Medulla oblongata (tissue), 1 donor: ENCODE measurements at regions not wholly inside any gene's neighbourhood (a gene's known extent, or its start where the extent isn't known, plus 50 kb on each side); places are given as distances from the start of the nearest gene placed in this dataset.
A peak's percentile ranks its signal among the peaks of the same experiment; 100 is the strongest.

Source experiments
- DNase-seq: peaks from one replicate; pipeline ENCODE4 v3.0.0-alpha.2; 2015; ENCODE audit errors: extremely low spot score

DNA sequence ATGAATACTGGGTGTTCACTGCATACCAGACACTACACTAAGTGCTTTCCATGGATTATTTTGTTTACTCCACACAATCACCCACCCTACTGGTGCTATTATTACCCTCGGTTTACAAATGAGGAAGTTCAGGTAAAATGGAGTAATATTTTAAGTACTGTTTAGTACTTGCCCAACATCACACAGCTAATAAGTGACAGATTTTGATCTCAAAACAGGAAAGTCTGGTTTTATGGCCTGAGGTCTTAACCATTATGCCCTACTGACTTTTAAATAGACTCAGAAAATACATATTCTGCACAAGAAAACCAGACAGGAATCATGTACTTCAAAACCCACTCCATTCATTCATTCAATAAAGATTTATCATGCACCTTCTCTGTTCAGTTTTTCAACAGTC lies 431.0 kb upstream of the TLE4 start:
- no peak for DNase-seq

DNA sequence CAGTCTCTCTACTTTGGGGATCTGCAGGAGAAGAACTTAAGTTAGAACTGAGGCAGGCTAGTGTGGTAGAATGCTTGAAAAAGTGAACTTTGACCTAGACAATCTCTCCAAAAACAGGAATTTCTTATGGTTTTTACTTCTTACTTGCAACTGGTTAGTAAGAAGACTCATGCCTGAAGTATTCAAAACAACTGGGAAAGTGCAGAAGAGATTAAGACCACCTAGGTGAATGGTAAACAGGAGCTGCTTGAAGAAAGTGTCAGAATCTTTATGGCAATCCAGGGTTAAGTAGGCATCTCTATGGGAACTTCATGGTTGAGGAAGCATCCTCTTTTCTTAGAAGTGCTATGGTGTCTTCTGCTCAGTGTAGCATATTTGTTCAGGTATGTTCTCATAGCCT lies 428.6 kb upstream of the TLE4 start:
- DNase-seq: no peak

DNA sequence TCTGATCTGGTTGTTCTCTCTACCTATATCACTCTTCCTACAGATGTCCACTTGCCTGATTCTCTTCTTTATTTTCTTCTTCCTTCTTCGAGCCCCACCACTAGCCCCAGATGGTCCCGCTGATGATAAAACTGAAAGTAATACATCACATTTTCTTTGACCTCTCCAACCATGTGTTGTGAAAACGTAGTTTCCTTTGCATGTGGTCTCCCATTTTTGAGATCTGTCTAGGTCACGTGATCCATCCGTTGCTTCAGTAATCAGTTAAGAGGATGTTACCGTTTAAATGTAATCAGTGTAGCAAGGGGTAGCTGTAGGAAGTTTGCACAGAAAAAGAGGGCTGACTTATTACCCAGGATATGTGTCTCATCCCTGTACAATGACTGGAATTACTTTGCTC lies 426.3 kb upstream of the TLE4 start:
- DNase-seq: no peak

DNA sequence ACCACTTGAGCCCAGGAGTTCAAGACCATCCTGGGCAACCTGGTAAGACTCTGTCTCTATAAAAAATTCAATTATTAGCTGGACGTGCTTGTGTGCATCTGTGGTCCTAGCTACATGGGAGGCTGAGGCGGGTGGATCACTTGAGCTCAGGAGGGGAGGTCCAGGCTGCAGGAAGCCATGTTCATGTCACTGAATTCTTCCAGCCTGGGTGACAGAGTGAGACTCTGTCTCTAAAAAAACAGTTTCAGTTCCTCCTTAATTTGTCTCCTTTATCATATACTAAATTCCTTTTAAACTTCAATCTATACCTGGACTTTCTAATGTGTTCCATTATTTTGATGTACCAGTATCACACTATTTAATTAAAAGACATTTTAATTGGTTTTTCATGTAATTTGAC lies 422.2 kb upstream of the TLE4 start:
- no peak for DNase-seq

DNA sequence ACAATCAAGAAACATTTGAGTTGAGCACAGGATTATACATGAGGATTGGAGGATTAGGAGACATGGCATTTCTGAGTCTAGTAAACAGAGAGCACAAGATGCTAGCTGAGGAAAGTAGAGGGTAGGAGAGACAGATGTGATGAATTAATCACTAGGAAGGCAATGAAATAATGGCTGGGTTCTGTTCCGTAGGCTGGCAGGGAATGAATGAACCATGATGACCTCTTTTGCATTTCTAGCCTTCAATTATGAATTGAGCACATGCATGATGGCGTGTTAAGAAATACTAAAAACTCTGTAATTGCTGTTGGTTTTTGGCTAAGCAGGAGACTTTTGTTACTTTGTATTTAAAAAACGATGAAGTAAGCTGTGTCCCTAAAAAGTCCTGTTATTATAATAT lies 420.0 kb upstream of the TLE4 start:
- no peak for DNase-seq

DNA sequence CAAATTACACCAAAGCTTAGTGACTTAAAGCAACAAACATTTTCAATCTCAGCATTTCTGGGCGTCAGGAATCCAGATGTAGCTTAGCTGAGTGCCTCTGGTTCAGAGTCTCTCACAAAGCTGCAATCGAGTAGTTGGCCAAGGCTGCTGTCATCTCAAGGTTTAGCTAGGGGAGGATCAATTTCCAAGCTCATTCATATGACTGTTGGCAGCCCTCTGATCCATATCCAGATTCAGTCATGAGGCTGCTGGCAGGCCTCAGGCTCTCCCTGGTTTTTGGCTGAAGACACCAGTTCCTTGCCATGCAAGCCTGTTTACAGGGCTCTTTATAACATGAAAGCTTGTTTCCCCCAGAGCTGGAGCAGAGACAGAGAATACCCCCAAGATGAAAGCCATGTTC lies 419.5 kb upstream of the TLE4 start:
- peak; percentile 2 for DNase-seq

DNA sequence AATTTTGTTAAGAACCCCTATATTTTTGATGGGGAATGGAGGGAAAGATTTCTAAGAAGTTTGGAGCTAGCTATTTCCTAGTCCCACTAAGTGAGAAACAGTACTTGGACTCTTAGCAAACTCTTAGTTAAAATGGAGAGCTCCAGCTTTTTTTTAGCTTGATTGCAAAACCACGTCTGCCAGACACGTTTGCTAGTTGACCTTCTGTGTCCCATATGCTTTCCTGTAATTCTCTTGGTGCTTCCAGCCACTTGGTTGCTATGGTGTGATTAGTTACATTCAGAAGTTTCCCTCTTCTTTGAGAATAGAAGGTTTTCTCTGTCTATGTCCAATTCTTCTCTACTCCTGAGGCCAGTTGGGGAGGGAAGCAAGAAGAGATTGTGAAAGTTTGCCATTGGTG lies 417.0 kb upstream of the TLE4 start:
- DNase-seq: no peak

DNA sequence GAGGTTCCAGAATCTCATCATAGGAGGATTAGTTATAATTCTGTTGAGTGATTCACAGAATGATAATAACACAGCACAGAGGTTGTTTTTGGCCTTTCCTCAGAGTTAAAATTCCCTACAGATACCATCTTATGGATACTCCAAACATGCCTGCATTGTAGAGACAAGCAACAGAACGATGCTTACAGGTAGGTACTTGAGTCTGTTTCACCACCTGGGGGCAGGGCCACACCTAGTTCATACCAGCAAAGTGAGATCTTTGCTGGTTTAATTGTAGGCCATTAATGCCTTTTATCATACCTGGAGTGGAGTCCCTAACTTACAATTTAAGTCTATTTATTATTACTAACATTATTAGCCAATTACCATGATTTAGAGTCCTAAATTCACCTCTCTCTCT lies 416.5 kb upstream of the TLE4 start:
- DNase-seq: no peak

DNA sequence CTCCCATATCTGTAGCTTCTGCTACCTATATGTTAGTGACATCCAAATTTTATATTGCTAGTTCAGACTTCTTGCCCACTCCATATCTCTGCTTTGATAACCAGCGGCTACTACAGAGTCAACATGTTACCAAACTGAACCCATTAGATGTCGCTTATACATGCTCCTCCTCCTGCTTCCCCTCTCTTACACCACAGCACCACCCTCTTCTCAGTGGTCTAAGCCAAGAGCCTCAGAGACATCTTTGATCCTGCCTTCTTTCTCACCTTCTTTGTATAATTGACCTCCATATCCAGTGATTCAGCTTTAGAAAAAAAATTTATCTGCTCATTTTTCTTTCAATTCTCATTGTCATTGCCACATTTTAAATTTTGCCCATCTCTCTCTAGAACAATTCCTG lies 408.2 kb upstream of the TLE4 start:
- DNase-seq: no peak

DNA sequence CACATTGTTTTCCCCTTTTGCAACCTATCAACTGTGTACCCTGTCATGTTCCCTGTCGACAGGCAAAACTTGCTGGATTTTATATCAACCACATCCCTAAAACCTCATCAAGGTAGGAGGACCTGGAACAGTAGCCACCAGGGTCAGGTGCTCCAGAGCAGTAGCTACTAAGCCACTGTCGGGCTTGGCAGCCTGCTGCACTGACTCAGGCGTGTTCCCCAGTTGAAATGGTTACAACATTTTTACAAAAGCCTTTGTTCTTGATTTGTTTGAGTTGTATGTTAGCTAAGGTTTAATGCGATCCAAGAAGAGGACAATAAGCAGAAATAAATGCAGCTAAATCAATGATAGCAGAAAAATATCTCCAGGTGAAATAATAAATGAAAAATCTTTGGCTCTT lies 407.4 kb upstream of the TLE4 start:
- DNase-seq: no peak

DNA sequence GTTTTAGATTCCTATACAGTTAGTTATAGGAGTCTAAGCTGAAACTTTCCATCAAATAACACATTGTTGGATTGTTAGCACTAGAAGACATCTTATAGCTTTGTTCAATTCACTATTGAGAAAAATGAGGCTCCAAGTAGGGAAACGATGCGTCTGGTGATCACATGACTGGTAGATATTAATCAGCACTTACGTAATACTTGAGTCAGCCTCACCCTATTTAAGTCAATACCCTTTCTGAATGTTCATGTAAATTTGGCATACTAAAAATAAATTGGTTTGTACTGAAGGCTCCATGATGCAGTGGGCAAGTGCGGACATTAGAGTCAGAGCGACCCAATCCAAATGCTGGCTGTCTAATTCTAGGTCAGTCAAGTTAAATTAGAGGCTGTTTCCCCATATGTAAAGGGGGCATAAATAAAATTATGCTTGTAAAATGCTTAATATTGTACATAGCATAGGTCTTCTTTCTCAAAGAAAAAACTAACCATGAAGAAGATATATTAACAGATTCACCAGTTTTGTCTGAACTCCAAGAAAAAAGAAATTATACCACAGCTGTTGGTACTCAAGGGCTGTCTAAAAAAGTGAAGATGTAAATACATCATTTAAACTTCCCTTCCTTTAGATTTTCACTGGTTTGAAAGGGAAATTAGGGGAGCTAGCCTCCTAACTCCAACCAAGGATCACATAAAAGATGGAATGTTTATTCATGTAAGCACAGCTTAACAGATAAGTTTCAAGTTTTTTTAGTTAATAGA lies 406.6 kb upstream of the TLE4 start:
- DNase-seq: no peak

DNA sequence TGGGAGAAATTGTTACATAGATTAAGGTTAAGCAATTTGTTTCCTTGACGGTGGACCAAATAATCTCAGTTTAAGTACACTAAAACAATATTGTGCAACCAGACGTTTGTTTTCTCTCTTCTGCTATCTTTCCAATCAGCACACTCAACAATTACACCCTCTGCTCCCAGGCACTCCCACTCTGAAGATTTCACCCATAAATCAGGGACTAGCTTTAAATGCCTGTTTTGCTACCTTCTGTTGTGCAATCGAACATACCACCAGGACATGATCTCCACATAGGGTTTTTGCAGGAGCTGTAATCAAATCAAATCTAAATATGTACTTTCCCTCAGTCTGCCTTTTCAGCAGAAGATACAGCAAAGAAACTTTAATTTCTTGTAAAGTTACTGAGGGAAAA lies 405.8 kb upstream of the TLE4 start:
- DNase-seq: no peak

DNA sequence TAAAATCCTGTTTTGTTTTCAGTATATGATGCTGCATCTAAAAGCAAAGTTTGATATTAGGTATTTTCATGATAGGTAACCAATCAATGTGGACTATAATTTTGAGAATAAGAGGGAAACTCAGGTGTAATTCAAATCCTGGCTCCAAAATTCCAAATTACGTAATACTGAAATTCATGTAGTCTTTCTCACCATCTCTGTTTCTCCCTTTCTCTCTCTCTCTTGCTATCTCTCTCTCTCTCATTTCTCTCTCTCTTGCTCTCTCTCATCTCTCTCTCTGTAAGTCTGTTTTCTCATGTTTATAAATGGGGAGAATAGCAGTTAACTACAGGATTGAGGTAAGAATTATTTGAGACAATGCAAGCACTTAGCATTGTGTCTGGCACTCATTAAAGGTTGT lies 401.1 kb upstream of the TLE4 start:
- no peak for DNase-seq

DNA sequence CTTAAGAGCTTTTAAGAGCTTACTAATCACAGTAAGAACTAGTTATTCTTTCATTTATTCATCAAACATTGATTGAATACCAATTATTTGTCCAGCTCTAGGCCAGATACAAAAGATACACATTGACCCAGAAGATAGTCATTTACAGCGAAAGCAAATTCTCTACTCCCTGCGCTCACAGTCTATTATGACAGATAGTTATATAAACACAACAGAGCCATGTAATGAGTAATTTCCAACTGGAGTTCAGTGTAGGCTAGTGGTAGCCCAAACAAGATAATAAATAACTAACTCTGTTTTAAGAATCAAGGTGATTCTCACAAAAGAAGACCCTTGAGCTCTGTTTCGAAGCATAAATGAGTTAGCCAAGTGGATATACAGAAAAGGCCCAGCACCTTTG lies 397.8 kb upstream of the TLE4 start:
- no peak for DNase-seq

DNA sequence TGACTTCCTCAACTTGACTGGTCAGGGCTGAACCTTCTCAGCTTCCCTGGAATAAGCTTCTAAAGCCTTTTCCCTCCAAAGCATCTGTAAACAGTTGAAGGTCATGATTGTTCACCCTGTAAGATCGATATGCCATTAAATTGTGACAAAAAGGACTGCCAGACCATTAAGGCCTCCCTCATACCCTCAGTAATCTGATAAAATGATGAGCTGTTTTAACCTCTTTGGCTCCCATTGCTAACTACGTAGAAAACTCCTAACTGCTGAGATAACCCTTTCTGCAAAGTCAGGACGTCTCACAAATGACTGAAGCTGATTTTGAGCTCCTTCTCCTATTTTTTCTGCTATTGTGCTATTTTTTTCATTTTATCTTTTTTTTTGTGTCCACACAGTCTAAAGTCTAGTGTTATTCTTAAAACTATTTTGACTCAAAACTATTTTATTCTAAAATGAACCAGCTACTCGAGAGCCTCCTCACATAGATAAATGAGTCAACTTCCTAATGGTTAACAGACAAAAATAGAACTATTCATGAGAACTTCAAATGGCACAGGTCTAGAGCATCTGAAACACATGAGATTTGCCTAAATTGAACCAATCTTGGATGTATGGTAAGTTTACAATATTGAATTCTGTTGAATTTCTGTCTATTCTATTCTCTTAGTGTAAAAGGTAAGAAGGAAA lies 395.6 kb upstream of the TLE4 start:
- no peak for DNase-seq

DNA sequence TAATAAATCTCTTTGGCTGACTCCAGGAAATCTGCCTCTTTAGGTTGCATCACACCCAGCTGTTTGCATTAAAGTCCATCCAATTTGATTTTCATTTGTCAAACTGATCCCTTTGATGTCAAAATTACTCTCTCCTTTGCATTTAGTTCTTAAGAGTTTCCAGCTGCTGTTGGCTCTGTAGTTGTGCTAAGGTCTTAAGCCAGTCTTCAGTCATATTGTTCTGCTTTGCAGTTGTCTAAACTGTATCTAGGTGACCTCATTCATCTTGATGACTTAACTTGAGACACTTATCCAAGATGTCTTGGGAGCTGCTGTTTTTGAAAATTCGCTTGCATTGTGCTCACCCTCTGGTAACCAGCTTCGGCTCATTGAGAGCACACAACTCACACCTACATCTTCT lies 386.9 kb upstream of the TLE4 start:
- no peak for DNase-seq

DNA sequence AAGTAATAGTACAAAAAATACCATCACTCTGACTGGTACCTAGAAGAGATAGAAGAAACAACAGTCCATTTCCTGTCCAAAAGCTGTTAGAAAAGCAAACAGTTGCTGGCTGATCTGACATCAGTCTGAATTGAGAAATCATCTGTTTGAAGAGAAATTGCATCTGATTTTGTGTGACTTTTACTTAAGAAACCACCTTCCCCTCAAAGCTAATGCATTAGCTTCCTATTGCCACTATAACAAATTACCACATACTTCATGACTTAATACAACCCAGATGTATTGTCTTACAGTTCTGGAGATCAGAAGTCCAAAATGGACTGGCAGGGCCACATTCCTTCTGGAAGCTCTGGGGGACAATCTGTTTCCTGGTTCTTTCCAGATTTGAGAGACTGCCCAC lies 385.9 kb upstream of the TLE4 start:
- DNase-seq: no peak

DNA sequence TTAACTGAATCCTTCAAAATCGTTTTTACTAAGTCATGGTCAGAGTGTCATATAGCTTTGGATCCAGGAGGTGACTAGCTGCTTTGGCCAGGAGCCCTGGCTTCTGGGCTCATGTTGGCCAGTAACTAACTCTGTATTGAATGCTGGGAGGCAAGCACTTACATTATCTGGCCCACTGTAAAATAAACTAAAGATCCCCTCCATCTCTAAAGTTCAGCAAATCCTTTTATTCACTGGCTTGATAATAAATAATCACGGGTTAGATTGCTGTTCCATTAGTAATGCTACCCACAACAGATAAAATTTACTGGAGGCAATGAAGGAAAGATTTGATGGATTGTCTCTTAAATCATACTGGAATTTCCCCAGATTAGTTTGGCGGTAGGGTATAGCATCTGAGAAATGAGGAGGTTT lies 382.2 kb upstream of the TLE4 start:
- DNase-seq: no peak

DNA sequence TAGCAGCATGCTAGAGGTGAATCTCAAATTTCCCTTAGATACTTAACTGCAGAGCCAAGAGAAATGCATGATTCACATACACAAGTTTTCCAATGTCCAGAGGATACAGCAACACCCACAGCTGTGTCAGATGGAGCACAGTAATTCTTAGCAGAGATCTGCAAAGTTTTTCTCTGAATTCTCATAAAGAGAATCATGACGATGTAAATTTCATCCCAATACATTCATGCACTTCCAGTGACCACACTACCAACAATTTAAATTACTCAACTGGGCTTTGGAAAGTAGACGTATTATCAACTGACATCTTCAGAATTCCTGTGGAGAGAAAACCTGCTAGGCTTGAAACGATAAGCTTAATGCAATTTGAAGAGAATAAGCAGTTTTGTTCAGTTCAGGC lies 378.8 kb upstream of the TLE4 start:
- DNase-seq: no peak

DNA sequence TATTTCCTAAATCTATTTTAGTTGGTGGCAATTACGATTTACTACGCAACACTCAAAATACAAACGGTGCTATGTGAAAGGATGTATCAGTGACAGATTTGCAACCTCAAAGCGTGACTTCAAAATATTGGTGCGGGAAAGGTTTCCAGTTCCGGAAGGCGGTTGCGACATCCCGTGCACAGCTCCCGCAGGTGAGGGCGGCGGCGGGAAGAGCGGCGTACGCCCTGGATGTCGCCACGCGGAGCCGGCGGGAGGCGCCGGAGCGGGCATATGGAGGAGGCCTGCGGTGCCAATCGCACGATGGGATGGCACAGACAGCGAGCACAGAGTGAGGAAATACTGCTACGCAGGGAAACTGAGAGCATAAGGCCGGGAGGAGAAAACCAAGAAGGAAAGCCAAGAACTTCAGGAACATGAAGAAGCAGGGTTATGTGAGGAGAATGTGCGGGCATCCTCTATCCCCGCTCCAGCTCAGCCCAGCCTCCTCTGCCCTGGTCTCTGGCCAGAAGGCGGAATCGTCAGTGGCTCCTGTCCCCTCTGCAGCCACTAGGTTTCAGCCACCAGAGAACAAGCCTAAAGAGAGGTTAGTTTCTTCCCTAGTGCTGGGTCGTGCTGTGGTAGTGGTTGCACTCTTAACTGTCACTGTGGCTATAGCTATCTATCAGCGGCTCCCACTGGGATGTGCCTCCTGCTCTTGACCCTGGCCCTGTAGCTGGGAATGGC lies 378.1 kb upstream of the TLE4 start:
- DNase-seq: no peak

DNA sequence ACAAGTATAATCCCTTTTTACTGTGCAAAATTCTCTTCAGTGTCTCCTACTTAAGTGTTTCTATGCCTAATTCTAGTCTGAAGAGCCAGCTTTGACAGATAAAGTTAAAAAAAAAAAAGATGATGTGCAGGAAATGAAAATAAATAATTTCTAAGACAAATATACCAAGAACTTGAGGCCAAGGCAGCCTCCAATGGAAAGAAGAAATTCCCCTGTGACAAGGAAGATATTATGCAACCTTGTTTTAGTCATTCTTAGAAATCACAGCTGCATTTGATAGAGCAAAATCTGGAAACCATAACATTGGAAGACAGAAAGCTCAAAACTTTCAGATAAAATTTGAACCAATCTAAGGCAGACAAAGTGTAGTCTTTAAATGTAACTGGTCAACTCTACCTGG lies 375.9 kb upstream of the TLE4 start:
- no peak for DNase-seq

DNA sequence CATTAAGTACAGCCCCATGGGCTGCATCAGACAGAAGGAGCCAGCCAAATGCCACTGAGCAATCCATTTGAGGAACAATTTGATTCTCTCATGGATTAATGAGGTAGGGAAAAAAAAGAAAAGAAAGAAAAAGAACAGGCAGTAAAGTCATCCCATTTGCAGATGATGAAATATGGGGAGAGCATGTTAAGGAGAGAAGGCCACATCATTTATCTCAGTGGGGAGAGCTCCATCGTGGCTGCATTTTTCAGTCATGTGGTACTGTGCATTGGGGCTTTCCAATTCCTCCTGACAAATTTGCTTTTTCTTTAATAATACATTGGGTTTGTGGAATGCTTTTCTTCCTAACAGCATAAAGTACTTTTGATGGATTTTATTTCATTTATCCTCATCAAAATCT lies 375.2 kb upstream of the TLE4 start:
- DNase-seq: no peak

DNA sequence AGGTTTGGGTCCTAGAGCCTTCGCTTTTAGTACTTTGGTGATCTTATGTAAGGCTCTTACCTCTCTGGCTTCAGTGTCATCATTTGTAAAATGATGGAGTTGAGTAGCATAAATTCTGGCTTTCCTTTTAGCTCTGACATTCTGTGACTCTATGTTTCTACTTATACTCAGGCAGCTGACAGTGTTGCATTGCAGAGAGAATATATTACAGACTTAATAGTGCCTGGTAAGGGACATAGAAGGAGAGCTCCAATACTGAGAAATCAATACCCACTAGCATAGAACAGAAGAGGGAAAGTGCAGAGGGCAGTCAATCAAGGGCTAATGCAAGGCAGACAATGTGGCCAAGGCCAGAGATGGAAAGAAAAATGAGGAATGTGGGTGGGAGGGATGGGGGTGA lies 371.4 kb upstream of the TLE4 start:
- DNase-seq: no peak
